Osteocyte (in vitro differentiated cells): ENCODE measurements at regions not wholly inside any gene's neighbourhood (a gene's known extent, or its start where the extent isn't known, plus 50 kb on each side); places are given as distances from the start of the nearest gene placed in this dataset.

Source experiments
- DNase-seq: peaks from one replicate; pipeline ENCODE4 v3.0.0; 2021; ENCODE audit warnings: mixed read lengths; ENCODE audit not compliant: unreplicated experiment; ENCODE audit errors: extremely low spot score
- H3K27ac Mint-ChIP-seq: one replicate; pipeline ENCODE4 v1.8.0; 2021; ENCODE audit warnings: mild to moderate bottlenecking, mixed read lengths; ENCODE audit not compliant: unreplicated experiment
- H3K27me3 Mint-ChIP-seq: one replicate; pipeline ENCODE4 v1.8.0; 2021; ENCODE audit warnings: mixed read lengths; ENCODE audit not compliant: unreplicated experiment
- H3K36me3 Mint-ChIP-seq: one replicate; pipeline ENCODE4 v1.8.0; 2021; ENCODE audit warnings: mixed read lengths; ENCODE audit not compliant: unreplicated experiment
- H3K4me1 Mint-ChIP-seq: one replicate; pipeline ENCODE4 v1.8.0; 2021; ENCODE audit warnings: mixed read lengths; ENCODE audit not compliant: unreplicated experiment
- H3K4me3 Mint-ChIP-seq: one replicate; pipeline ENCODE4 v1.8.0; 2021; ENCODE audit warnings: mild to moderate bottlenecking, moderate library complexity, mixed read lengths; ENCODE audit not compliant: unreplicated experiment
- H3K9me3 Mint-ChIP-seq: one replicate; pipeline ENCODE4 v1.8.0; 2021; ENCODE audit warnings: mixed read lengths; ENCODE audit not compliant: unreplicated experiment
- CTCF ChIP-seq: fragments of 200-600 bp; sonication (generic); IDR thresholded peaks from 2 replicates; pipeline ENCODE4 v1.5.0; 2021; ENCODE audit warnings: antibody characterized with exemption, mild to moderate bottlenecking, moderate library complexity

DNA sequence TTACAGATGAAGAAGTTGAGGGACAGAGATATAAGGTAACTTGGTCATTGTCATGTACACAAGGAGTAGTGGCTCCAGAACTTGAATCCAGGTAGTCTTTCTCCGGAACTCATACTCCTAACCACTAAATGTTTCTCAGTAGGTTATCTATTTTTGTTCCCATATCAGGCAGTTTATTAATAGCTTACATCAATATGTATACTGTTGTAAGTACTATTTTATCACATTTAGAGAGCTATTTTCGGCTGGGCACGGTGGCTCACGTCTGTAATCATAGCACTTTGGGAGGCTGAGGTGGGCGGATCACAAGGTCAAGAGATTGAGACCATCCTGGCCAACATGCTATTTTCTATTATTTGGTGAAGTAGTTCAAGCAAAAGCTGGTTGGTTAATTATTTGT is 415.6 kb upstream of the FBXO33 start:
- DNase-seq = no peak
- Mint-ChIP-seq H3K9me3 (no peaks in the 10 kb centered on the region), H3K27ac (no peak overlapping the region), H3K4me3 (no peak overlapping the region), H3K36me3 (no peaks in the 10 kb centered on the region), H3K27me3 (no peaks in the 10 kb centered on the region), H3K4me1 (no peaks in the 10 kb centered on the region)
- no peak for TF ChIP-seq CTCF

GRCh38 chr14:39847194-39847593 is 415.0 kb upstream of the FBXO33 start:
- TF ChIP-seq CTCF = no peak
- H3K27ac Mint-ChIP-seq = no peak overlapping the region

DNA sequence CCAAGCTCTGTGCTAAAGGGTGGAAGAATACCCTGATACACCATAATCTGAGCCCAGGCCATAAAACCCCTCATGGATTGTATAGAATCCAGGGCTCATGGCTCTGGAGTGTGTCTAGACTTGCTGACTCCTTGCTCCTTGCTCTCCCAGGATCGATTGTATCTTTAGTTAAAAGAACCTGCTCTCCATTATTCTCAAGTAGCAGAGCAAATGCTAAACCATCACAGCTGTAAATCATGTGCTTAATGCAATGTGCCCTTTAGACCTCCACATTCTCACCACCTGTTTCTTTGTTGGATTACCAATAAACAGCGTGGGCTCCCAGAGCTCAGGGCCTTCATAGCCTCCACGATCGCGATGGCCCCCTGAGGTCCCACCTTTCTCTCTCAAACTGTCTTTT is 411.6 kb upstream of the FBXO33 start:
- no peak for TF ChIP-seq CTCF
- H3K27ac Mint-ChIP-seq = no peak overlapping the region
- DNase-seq = no peak
- no peaks in the 10 kb centered on the region for H3K27me3 Mint-ChIP-seq
- H3K9me3 Mint-ChIP-seq = peaks cover 5% of the 10 kb centered on the region
- H3K36me3 Mint-ChIP-seq = no peaks in the 10 kb centered on the region
- no peak overlapping the region for H3K4me3 Mint-ChIP-seq
- H3K4me1 Mint-ChIP-seq = no peaks in the 10 kb centered on the region

More at GRCh38 chr14:39847194-39847593, 415.0 kb upstream of the FBXO33 start:
- H3K9me3 Mint-ChIP-seq = no peaks in the 10 kb centered on the region
- H3K4me1 Mint-ChIP-seq = no peaks in the 10 kb centered on the region
- no peaks in the 10 kb centered on the region for H3K27me3 Mint-ChIP-seq
- no peak for DNase-seq
- H3K4me3 Mint-ChIP-seq = no peak overlapping the region
- no peaks in the 10 kb centered on the region for H3K36me3 Mint-ChIP-seq

- Mint-ChIP-seq H3K27me3 (no peaks in the 10 kb centered on the region), H3K36me3 (no peaks in the 10 kb centered on the region), H3K9me3 (peaks cover 6% of the 10 kb centered on the region), H3K27ac (no peak overlapping the region), H3K4me3 (no peak overlapping the region), H3K4me1 (no peaks in the 10 kb centered on the region)
- TF ChIP-seq CTCF = no peak
- DNase-seq = no peak
These were observed 408.9 kb upstream of the FBXO33 start for GRCh38 chr14:39841088-39841487.

GRCh38 chr14:39827901-39828655 is 395.8 kb upstream of the FBXO33 start:
- Mint-ChIP-seq H3K27ac (no peak overlapping the region), H3K4me3 (no peak overlapping the region), H3K4me1 (no peaks in the 10 kb centered on the region), H3K27me3 (no peaks in the 10 kb centered on the region), H3K9me3 (peaks cover 10% of the 10 kb centered on the region), H3K36me3 (no peaks in the 10 kb centered on the region)
- no peak for TF ChIP-seq CTCF
- no peak for DNase-seq
